ENCODE measurements at regions not wholly inside any gene's neighbourhood (a gene's known extent, or its start where the extent isn't known, plus 50 kb on each side); places are given as distances from the start of the nearest gene placed in this dataset.

DNA sequence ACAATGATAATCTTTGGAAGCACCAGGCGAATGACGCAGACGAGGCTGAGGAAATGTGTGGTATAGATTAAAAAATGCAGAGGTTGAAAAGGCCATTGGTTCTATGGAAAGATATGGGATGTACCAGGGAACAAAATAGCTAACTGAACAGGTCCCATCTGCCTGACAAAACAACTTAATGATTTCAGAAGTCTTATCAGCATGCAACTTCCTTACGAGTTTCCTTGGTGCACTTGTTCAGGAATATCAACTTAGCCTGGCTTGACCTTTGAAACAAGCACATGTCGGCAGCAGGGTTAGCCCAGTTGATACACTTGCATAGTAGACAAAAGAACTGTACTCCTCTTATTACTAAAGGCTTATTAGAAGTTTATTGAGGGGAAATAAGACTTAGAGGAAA, 90.9 kb upstream of the CDH11 start:
- no peaks in the 10 kb centered on the region for H3K27me3 Mint-ChIP-seq
- H3K9me3 Mint-ChIP-seq, result peaks cover 12% of the 10 kb centered on the region
- H3K27ac Mint-ChIP-seq, result no peak overlapping the region
- DNase-seq, result no peak
- no peaks in the 10 kb centered on the region for H3K36me3 Mint-ChIP-seq (ENCODE audit: low read depth)
- H3K4me3 Mint-ChIP-seq, result no peak overlapping the region
- H3K4me1 Mint-ChIP-seq (ENCODE audit: low read depth), result no peaks in the 10 kb centered on the region

DNA sequence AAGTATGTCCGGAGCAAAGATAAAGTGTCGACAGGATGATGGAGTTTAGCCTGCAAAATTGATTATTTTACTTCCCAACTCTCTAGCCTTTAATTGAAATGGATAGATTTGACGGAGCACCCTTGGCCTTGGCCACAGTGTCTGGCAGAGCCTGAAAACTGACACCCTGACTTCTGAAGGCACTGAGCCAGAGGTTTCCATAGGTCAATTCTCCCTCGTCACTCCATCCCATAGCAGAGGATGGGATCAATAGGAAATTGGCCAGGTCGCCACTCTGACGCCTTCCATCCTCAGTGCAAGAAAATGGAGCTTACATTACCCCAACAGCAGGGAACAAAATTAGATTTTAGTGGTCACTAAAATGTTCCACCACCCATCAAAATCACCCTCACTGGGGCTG, 90.4 kb upstream of the CDH11 start:
- Mint-ChIP-seq H3K27ac (no peak overlapping the region), H3K9me3 (peaks cover 12% of the 10 kb centered on the region), H3K36me3 (ENCODE audit: low read depth) (no peaks in the 10 kb centered on the region), H3K27me3 (no peaks in the 10 kb centered on the region), H3K4me1 (ENCODE audit: low read depth) (no peaks in the 10 kb centered on the region), H3K4me3 (no peak overlapping the region)
- DNase-seq, result no peak

DNA sequence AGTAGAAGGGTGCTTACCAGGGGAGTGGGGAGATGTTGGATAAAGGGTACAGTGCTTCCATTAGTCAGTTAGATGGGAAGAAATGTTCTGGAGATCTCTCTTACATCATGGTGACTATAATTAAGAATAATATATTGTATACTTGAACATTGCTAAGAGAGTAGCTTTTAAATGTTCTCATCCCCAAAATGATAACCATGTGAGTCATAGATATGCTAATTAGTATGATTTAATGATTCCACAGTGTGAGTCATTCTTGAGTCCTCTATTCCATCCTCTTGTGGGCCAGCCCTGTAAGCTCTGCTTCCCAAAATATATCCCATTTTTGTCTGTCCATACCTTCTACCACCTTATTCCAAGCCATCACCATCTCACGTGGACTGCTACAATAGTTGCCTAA, 80.6 kb upstream of the CDH11 start:
- Mint-ChIP-seq H3K27ac (no peak overlapping the region), H3K9me3 (peaks cover 17% of the 10 kb centered on the region)
- DNase-seq, result no peak

DNA sequence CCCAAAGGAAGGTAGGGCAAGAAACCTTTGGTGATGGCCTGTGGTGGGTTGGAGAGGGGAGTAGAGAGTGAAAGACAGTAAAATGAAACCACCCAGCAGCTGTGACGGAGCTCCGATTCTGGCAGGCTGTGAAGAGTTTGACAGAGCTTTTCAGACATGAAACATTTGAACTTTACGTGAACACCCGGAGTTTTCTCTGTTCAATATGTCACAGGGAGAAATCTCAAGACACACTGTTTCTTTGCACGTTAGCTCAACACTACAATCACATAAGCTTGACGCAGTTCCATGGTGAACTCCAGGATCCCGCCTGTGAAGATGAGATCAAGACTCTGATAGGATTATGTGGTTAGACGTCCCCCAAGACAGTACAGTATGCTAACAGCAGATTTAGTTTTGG, 79.6 kb upstream of the CDH11 start:
- DNase-seq, result no peak
- no peaks in the 10 kb centered on the region for H3K27me3 Mint-ChIP-seq
- no peaks in the 10 kb centered on the region for H3K36me3 Mint-ChIP-seq (ENCODE audit: low read depth)
- peaks cover 17% of the 10 kb centered on the region for H3K9me3 Mint-ChIP-seq
- no peak overlapping the region for H3K27ac Mint-ChIP-seq
- no peaks in the 10 kb centered on the region for H3K4me1 Mint-ChIP-seq (ENCODE audit: low read depth)
- no peak overlapping the region for H3K4me3 Mint-ChIP-seq

More for the DNA sequence above, 80.6 kb upstream of the CDH11 start:
- Mint-ChIP-seq H3K36me3 (ENCODE audit: low read depth) (no peaks in the 10 kb centered on the region), H3K4me3 (no peak overlapping the region), H3K4me1 (ENCODE audit: low read depth) (no peaks in the 10 kb centered on the region), H3K27me3 (no peaks in the 10 kb centered on the region)

DNA sequence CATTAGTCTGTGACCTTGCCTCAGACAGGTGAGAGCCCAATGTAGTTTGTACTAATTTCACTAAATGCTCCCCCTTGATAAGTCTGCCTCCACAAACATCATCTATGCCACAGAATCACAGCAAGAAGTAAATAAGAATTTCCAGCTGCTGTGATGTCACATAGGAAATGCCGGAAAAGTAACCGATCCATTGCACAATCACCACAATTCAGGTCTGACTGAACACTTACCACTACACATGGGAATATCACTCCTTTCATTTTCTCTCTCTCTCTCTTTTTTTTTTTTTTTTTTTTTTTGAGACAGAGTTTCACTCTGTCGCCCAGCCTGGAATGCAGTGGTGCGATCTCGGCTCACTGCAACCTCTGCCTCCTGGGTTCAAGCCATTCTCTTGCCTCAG, 79.0 kb upstream of the CDH11 start:
- H3K9me3 Mint-ChIP-seq, result peaks cover 17% of the 10 kb centered on the region
- no peaks in the 10 kb centered on the region for H3K36me3 Mint-ChIP-seq (ENCODE audit: low read depth)
- DNase-seq, result no peak
- no peak overlapping the region for H3K4me3 Mint-ChIP-seq
- H3K27ac Mint-ChIP-seq, result no peak overlapping the region
- no peaks in the 10 kb centered on the region for H3K27me3 Mint-ChIP-seq
- no peaks in the 10 kb centered on the region for H3K4me1 Mint-ChIP-seq (ENCODE audit: low read depth)

DNA sequence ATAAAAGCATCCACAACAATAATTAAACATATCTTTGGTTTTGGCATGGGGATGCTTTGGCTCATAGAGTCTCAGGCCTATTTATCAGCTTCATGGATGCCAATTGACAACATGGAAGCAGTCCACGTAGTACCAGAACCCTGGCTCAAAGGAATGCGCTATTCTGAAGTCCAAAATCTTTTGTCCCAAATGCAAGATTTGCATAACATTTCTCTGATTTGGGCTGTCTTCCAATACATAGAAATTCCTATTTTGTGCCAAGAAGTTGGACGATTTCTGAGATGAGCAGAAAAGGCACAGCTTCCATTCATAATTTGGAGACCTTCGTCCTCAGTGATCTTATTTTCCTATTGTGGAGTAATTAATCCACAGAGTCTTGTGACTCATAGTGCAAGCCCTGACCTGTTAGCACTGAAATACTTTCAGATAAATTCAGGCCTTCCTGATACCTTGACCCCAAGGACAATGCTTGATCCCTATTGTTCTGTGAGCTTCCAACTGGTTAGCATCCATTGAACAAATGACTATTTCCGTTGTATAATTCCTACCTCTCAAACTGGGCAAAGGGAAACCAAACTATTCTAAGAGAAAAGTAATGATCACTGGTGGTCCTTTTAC, 78.4 kb upstream of the CDH11 start:
- Mint-ChIP-seq H3K27ac (no peak overlapping the region), H3K4me3 (no peak overlapping the region), H3K27me3 (no peaks in the 10 kb centered on the region), H3K36me3 (ENCODE audit: low read depth) (no peaks in the 10 kb centered on the region), H3K4me1 (ENCODE audit: low read depth) (no peaks in the 10 kb centered on the region), H3K9me3 (peaks cover 17% of the 10 kb centered on the region)
- no peak for DNase-seq

DNA sequence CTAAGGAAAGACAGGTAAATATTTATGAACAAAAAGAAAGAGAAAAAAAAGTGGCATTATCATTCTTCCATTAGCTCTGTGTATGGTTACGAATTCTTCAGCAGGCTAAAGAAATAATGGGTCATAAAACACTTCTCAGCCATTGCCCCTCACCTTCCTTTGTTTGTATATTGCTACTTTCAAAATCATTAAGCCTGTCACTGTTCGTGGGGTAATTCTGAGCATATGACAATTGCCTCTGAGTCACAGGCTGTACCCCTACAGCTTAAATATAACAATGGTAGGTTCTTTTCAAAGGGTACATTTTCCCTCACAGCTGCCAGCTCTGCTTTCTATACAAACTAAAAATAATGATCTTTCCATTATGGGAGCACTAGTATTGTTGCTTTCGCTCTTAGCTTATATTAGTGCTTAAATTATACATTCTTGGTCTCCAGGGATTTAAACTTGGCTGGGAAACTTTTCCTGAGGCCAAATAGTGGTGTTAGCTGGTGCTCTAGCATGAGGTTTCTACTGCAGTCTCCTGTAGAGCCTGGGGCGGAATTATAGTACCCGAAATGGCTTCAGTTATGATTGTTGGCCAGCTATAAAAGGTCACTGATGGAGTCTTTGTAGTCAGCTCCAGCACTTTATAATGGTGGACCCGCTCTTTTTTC, 74.7 kb upstream of the CDH11 start:
- Mint-ChIP-seq H3K4me1 (ENCODE audit: low read depth) (no peaks in the 10 kb centered on the region), H3K36me3 (ENCODE audit: low read depth) (no peaks in the 10 kb centered on the region), H3K9me3 (peaks cover 17% of the 10 kb centered on the region), H3K27ac (no peak overlapping the region), H3K4me3 (no peak overlapping the region), H3K27me3 (no peaks in the 10 kb centered on the region)
- no peak for DNase-seq

DNA sequence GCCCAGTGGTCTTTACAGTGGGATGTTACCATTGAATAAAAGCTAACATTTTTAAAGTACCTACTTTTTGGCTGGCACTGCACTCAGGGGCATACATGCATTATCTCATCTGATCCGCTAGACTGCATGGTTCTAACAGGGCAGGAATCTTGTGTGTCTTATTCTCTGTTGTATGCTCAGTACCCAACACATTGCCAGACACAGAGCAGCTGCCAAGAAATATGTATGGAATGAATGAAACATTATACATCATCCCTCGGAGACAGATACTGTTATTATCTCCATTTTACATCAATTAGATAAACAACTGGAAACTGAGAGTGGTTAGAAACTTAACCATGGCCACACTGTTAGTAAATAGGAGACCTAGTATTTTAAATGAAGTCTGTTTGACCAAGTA, 74.1 kb upstream of the CDH11 start:
- no peaks in the 10 kb centered on the region for H3K4me1 Mint-ChIP-seq (ENCODE audit: low read depth)
- DNase-seq, result no peak
- H3K27me3 Mint-ChIP-seq, result no peaks in the 10 kb centered on the region
- H3K9me3 Mint-ChIP-seq, result peaks cover 14% of the 10 kb centered on the region
- H3K36me3 Mint-ChIP-seq (ENCODE audit: low read depth), result no peaks in the 10 kb centered on the region
- H3K4me3 Mint-ChIP-seq, result no peak overlapping the region
- no peak overlapping the region for H3K27ac Mint-ChIP-seq

DNA sequence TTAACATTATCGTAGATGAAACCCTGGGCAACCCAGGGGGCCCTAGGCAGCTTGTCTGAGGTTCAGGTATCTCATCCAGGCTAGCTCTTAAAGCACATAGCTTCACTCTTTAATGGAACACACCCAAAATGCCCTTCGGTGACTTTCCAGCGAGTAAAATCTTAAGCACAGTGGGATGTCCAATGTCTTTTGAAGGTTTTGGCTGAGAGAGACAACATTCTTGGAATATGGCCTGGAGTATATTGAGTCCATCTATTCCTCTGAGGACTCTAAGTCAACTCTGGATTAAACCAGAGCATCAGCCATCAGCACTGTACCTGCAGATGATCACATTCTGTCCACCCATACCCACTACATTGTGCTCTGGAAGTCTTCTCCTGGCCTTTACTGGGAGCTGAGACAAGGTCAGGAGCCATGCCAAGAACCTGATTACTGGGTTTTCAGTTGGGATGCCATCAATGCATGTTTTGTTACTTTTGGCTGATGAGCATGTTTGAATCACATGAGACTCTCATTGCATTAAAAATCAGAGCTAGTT, 63.4 kb upstream of the CDH11 start:
- no peak for DNase-seq
- Mint-ChIP-seq H3K9me3 (peaks cover 19% of the 10 kb centered on the region), H3K4me3 (no peak overlapping the region), H3K36me3 (ENCODE audit: low read depth) (no peaks in the 10 kb centered on the region), H3K27me3 (no peaks in the 10 kb centered on the region), H3K27ac (no peak overlapping the region), H3K4me1 (ENCODE audit: low read depth) (no peaks in the 10 kb centered on the region)

DNA sequence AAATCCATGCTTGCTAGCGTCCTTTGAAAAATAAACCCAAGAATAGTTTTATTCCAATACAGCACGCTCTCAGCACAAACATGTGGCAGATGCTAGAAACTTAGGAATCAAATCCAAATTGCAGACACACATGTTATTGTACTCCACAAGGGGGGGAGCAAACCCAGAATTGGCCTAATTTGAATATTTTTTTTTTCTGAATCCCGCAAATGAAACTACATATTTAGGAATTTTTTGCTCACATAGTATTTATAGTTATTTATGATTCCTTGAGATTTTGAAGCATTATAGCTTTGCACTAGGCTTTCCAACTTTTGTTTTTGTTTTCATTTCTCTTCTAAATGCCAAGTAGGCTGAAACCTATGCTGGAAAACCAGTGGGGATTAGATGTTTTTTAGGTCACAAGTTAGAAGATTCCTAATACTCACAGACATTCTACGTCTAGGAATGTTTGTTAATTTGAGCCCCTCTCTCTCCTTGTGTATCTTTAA, 59.3 kb upstream of the CDH11 start:
- H3K27ac Mint-ChIP-seq, result no peak overlapping the region
- H3K9me3 Mint-ChIP-seq, result peaks cover 12% of the 10 kb centered on the region
- H3K4me3 Mint-ChIP-seq, result no peak overlapping the region
- no peaks in the 10 kb centered on the region for H3K36me3 Mint-ChIP-seq (ENCODE audit: low read depth)
- H3K4me1 Mint-ChIP-seq (ENCODE audit: low read depth), result no peaks in the 10 kb centered on the region
- no peaks in the 10 kb centered on the region for H3K27me3 Mint-ChIP-seq
- no peak for DNase-seq

DNA sequence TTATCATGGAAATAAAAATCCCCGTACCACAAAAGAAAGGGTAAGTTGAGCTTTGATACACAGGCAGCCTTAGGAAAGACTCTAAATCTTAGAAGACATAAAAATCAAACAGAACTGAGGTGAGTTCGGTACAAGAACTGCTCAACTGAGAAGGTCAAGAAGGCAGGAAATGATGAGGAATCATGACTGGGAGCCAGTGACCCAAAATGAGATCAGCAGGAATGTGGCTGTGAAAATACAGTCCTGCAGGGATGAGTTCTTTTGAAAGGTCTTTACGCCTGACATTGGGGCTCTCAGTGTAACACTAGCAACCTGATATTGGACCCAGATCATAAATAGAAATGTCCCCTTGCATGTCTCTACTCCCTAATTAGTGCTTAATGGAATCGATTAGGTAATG, 56.3 kb upstream of the CDH11 start:
- H3K4me1 Mint-ChIP-seq (ENCODE audit: low read depth), result no peaks in the 10 kb centered on the region
- no peak for DNase-seq

DNA sequence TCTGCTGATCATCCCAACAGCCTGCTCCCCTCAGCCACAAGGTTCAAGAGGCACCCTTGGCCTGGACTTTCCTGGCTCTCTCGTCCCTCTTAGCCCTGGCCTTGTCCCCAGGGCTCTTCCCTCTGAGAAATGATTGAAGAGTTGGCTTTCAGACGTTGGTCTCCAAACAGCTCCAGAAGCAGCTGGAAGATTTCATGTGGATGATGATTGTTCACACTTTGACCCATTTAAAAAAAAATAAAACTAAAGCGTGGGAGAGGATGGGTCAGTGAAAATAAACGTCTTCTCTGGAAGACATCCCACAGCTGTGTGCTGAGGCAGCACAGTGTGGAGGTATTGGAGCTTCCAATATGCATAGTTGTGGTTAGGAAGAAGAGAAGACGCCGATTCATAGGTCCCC, 54.7 kb upstream of the CDH11 start:
- H3K27me3 Mint-ChIP-seq, result no peaks in the 10 kb centered on the region
- no peaks in the 10 kb centered on the region for H3K36me3 Mint-ChIP-seq (ENCODE audit: low read depth)
- H3K9me3 Mint-ChIP-seq, result peaks cover 5% of the 10 kb centered on the region
- no peak overlapping the region for H3K27ac Mint-ChIP-seq
- no peaks in the 10 kb centered on the region for H3K4me1 Mint-ChIP-seq (ENCODE audit: low read depth)
- no peak overlapping the region for H3K4me3 Mint-ChIP-seq
- no peak for DNase-seq

More for the DNA sequence above, 56.3 kb upstream of the CDH11 start:
- Mint-ChIP-seq H3K27ac (no peak overlapping the region), H3K27me3 (no peaks in the 10 kb centered on the region), H3K36me3 (ENCODE audit: low read depth) (no peaks in the 10 kb centered on the region), H3K9me3 (peaks cover 9% of the 10 kb centered on the region), H3K4me3 (no peak overlapping the region)

DNA sequence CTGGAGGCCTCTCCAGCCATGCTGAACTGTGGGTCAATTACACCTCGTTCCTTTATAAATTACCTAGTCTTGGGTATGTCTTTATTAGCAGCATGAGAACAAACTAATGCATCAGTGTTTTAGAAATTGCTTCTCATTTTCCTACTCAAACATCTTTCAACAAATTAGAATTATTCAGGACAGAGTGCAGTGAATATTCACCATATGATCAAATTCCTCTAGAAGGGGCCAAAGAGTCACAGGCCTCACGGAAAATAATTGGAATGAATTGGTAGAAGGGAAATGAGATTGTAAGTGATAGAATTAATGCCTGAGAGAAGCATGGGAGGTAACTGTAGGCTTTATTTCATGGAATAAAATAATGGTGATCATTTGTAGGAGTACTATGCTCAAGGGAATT, 50.5 kb upstream of the CDH11 start:
- H3K36me3 Mint-ChIP-seq (ENCODE audit: low read depth), result no peaks in the 10 kb centered on the region
- peaks cover 12% of the 10 kb centered on the region for H3K9me3 Mint-ChIP-seq
- H3K27me3 Mint-ChIP-seq, result no peaks in the 10 kb centered on the region
- H3K4me1 Mint-ChIP-seq (ENCODE audit: low read depth), result no peaks in the 10 kb centered on the region
- H3K4me3 Mint-ChIP-seq, result no peak overlapping the region
- DNase-seq, result no peak
- H3K27ac Mint-ChIP-seq, result no peak overlapping the region
